Tibial artery (tissue), 4 donors: ENCODE measurements at regions not wholly inside any gene's neighbourhood (a gene's known extent, or its start where the extent isn't known, plus 50 kb on each side); places are given as distances from the start of the nearest gene placed in this dataset.

Experiments used
- DNase-seq, 2 donors: peaks; one replicate each; pipeline ENCODE4 v3.0.0-alpha.2; 2019
- H3K27ac ChIP-seq, 2 donors: fragments of 200-600 bp; sonication (generic) in 1 of 2; 1 replicate in 1 of 2; 2 replicates in 1 of 2; pipeline ENCODE4 v1.5.1; 2018 to 2019; ENCODE audit warnings: mild to moderate bottlenecking in 1 of 2
- H3K27me3 ChIP-seq, 2 donors: fragments of 200-600 bp; sonication (generic) in 1 of 2; one replicate each; pipeline versions ENCODE4 v1.5.1 to v1.6.0; 2016 to 2019
- H3K36me3 ChIP-seq, 3 donors: fragments of 200-600 bp; sonication (generic) in 2 of 3; one replicate each; pipeline ENCODE4 v1.5.1; 2016 to 2019; ENCODE audit warnings: mild to moderate bottlenecking in 2 of 3
- H3K4me1 ChIP-seq, 4 donors: fragments of 200-600 bp; sonication (generic) in 2 of 4; 1 replicate in 3 of 4; 2 replicates in 1 of 4; pipeline ENCODE4 v1.5.1; 2016 to 2019
- H3K4me3 ChIP-seq, 2 donors: fragments of 200-600 bp; sonication (generic) in 1 of 2; 1 replicate in 1 of 2; 2 replicates in 1 of 2; pipeline ENCODE4 v1.5.1; 2018 to 2019; ENCODE audit warnings: mild to moderate bottlenecking in 2 of 2
- H3K9me3 ChIP-seq, 3 donors: fragments of 200-600 bp; sonication (generic) in 1 of 3; one replicate each; pipeline ENCODE4 v1.5.1; 2016 to 2019
- CTCF ChIP-seq, 2 experiments: fragments of 200-600 bp in 1 of 2; fragments of 450-650 bp in 1 of 2; IDR thresholded peaks; one replicate each; pipeline ENCODE4 v1.5.1; 2017 to 2019; ENCODE audit warnings: antibody characterized with exemption in 2 of 2, mild to moderate bottlenecking in 1 of 2, moderate library complexity in 1 of 2
- intact Hi-C: fragments of 100-400 bp; cut with DNase I; formaldehyde crosslinking; loops from one replicate; pipeline ENCODE4 v1.15.0; 2023; ENCODE audit warnings: low total_unique reads

- no peak for TF ChIP-seq CTCF (IDR thresholded peaks at IDR 0.05)
- no peak overlapping the region for H3K27ac ChIP-seq
- no peaks in the 10 kb centered on the region for H3K36me3 ChIP-seq
- peaks cover 0 to 11% (median 0%) of the 10 kb centered on the region in 3 donors for H3K9me3 ChIP-seq
- H3K4me1 ChIP-seq = peaks cover 0 to 5% (median 0%) of the 10 kb centered on the region in 4 donors
- no peak for DNase-seq
- intact Hi-C loops = no loop called here
- no peak overlapping the region for H3K4me3 ChIP-seq
- no peaks in the 10 kb centered on the region for H3K27me3 ChIP-seq
Observed at GRCh38 chr12:93308281-93308680, 69.4 kb upstream of the NUDT4 start.

GRCh38 chr12:93311827-93312226 is 65.9 kb upstream of the NUDT4 start:
- no peaks in the 10 kb centered on the region for H3K27me3 ChIP-seq
- no peaks in the 10 kb centered on the region for H3K4me1 ChIP-seq
- H3K9me3 ChIP-seq = no peaks in the 10 kb centered on the region
- H3K27ac ChIP-seq = no peak overlapping the region
- H3K4me3 ChIP-seq = no peak overlapping the region
- H3K36me3 ChIP-seq = no peaks in the 10 kb centered on the region
- intact Hi-C loops = no loop called here
- no peak for TF ChIP-seq CTCF (IDR thresholded peaks at IDR 0.05)
- no peak for DNase-seq

- Histone ChIP-seq H3K9me3 (no peaks in the 10 kb centered on the region), H3K27me3 (no peaks in the 10 kb centered on the region), H3K27ac (no peak overlapping the region), H3K36me3 (no peaks in the 10 kb centered on the region), H3K4me3 (no peak overlapping the region), H3K4me1 (peaks cover 0 to under 1% (median 0%) of the 10 kb centered on the region in 4 donors)
- TF ChIP-seq CTCF (IDR thresholded peaks at IDR 0.05) = no peak
- no peak for DNase-seq
- intact Hi-C loops = no loop called here
Observed at GRCh38 chr12:93314177-93314497, 63.6 kb upstream of the NUDT4 start.

- H3K9me3 ChIP-seq = no peaks in the 10 kb centered on the region
- H3K27me3 ChIP-seq = no peaks in the 10 kb centered on the region
- H3K4me1 ChIP-seq = peaks cover 0 to 11% (median 1%) of the 10 kb centered on the region in 4 donors
- TF ChIP-seq CTCF (IDR thresholded peaks at IDR 0.05) = no peak
- no peak for DNase-seq
- intact Hi-C loops = no loop called here
- no peaks in the 10 kb centered on the region for H3K36me3 ChIP-seq
- no peak overlapping the region for H3K27ac ChIP-seq
- no peak overlapping the region for H3K4me3 ChIP-seq
Observed at GRCh38 chr12:93315385-93315906, 62.3 kb upstream of the NUDT4 start.

- H3K27me3 ChIP-seq = no peaks in the 10 kb centered on the region
- no peak for DNase-seq
- H3K27ac ChIP-seq = no peak overlapping the region
- no peak for TF ChIP-seq CTCF (IDR thresholded peaks at IDR 0.05)
- H3K4me1 ChIP-seq = peaks cover 0 to 11% (median 1%) of the 10 kb centered on the region in 4 donors
- no peaks in the 10 kb centered on the region for H3K36me3 ChIP-seq
- intact Hi-C loops = no loop called here
- H3K9me3 ChIP-seq = no peaks in the 10 kb centered on the region
- H3K4me3 ChIP-seq = no peak overlapping the region
Observed at GRCh38 chr12:93315907-93316622, 61.7 kb upstream of the NUDT4 start.
